Stomach (tissue), 8 donors: ENCODE measurements at regions not wholly inside any gene's neighbourhood (a gene's known extent, or its start where the extent isn't known, plus 50 kb on each side); places are given as distances from the start of the nearest gene placed in this dataset.

Experiments
- DNase-seq, 2 donors: peaks; one replicate each; pipeline versions ENCODE4 v3.0.0 to v3.0.0-alpha.2; 2013 to 2019
- H3K27ac ChIP-seq, 5 donors: fragments of 200-600 bp in 4 of 5; sonication (generic) in 4 of 5; one replicate each; pipeline ENCODE4 v1.5.1; 2013 to 2019; ENCODE audit warnings: mild to moderate bottlenecking in 1 of 5, moderate library complexity in 1 of 5
- H3K27me3 ChIP-seq, 3 donors: fragments of 200-600 bp; sonication (generic); one replicate each; pipeline ENCODE4 v1.5.1; 2017 to 2019; ENCODE audit warnings: mixed run types in 1 of 3
- H3K36me3 ChIP-seq, 4 donors: fragments of 200-600 bp; sonication (generic); 1 replicate in 3 of 4; 2 replicates in 1 of 4; pipeline ENCODE4 v1.5.1; 2016 to 2019
- H3K4me1 ChIP-seq, 4 donors: fragments of 200-600 bp; sonication (generic); one replicate each; pipeline ENCODE4 v1.5.1; 2016 to 2019
- H3K4me3 ChIP-seq, 4 donors: fragments of 200-600 bp; sonication (generic) in 3 of 4; one replicate each; pipeline ENCODE4 v1.5.1; 2016 to 2019; ENCODE audit warnings: mild to moderate bottlenecking in 1 of 4
- H3K9me3 ChIP-seq, 4 donors: fragments of 200-600 bp; sonication (generic); one replicate each; pipeline ENCODE4 v1.5.1; 2016 to 2019
- EP300 ChIP-seq: sonication (generic); formaldehyde crosslinking; IDR thresholded peaks from one replicate; pipeline ENCODE4 v1.6.1; 2017; ENCODE audit warnings: antibody characterized with exemption
- POLR2A ChIP-seq, 4 donors: fragments of 450-650 bp; IDR thresholded peaks; one replicate each; pipeline ENCODE4 v1.6.1; 2016; ENCODE audit warnings: antibody characterized with exemption in 4 of 4, control low read depth in 2 of 4, mild to moderate bottlenecking in 1 of 4, moderate library complexity in 1 of 4
- POLR2AphosphoS5 ChIP-seq, 3 donors: sonication (generic); formaldehyde crosslinking; IDR thresholded peaks; one replicate each; pipeline ENCODE4 v1.6.1; 2016; ENCODE audit warnings: antibody characterized with exemption in 3 of 3
- WGBS, 5 donors: extraction: QIAGEN DNeasy Blood & Tissue Kit in 3 of 5; methylation state at CpG; one replicate each; pipeline versions ENCODE4 v1.1.5 to v1.1.7; 2013 to 2018; 5-methylcytosine and 5-hydroxymethylcytosine counted together
- intact Hi-C: fragments of 100-400 bp; cut with DNase I; formaldehyde crosslinking; loops from one replicate; pipeline ENCODE4 v1.15.1; 2023; ENCODE audit warnings: low total_unique reads
- TF ChIP-seq, protein P1 (sequence below), 7 experiments: fragments of 450-650 bp in 4 of 7; fragments of 200-600 bp in 3 of 7; sonication (generic) in 3 of 7; IDR thresholded peaks; one replicate each; pipeline ENCODE4 v1.5.1; 2016 to 2019; ENCODE audit warnings: antibody characterized with exemption in 7 of 7, control low read depth in 2 of 7, mild to moderate bottlenecking in 1 of 7
- donor health status: healthy with polysubstance abuse.
- donor health status: Bipolar disorder and iron deficiency.
- donor health status: healthy.

DNA sequence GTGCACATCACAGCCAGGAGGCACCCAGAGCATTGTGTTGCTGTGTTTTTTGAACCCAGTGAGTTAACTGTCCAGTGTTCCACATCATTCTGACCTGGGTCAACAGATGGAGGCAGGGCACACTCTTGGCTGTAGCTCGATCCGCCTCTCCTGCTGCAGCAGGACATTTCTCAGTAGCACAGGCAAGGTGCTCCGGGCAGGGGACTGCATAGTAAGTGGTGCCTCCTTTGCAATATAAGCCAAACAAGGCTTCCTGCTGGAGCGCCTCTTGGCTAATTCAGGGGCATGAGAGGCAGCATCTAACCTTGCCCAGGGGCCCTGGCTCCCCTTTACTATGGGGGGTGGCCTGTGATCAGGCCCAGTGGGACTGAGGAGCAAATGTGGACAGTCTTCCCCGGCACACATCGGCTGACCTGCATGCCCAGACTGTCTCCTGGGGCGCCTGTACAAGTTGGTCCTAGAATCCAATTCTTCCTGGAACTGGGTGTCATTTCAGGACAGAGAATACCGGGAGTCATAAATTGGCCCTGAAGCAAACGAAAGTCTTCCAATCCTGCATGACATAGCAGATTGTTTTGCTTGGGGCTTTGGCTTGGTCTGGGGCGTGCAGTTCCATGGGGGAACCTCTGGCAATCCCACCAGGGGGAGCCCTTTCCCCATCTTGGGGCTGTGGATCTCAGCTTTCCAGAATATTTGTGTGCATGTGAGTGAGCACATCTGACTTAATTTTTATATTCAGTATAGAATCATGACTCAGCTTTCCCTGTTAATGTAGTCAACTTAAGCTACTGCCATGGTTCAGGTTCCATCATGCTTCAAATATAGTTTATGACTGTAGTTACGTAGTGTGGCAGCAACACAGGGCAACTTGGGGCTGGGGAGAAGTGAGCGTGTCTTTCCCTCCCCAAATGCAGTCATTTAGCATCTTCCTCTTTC is 56.0 kb upstream of the DDR1 start:
- intact Hi-C loops: loop anchor here (10.0 kb wide), 1 partner anchor 83 kb away; the partner anchor contains the start of genes FLOT1 and IER3

DNA sequence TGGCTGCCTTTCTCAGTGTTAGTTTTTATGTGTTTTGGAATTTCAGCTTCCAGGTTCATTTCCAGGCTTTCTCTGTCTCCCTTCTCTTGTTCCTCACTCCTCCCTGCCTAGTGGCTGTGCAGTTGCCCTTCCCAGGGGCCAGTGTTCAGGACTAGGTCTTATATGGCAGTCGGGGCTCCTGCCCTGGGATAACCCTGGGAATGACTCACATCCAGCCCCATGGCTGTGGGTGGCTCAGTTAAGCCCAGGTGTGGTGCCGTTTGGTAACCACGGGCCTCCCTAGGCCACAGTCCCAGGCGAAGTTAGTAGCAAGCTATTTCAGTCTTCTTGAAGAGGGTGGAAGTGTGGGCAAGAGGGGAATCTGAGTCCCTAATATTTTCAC is 57.4 kb upstream of the DDR1 start:
- H3K27ac ChIP-seq: peak overlapping the region in 3 of 5 donors; percentile 1 to 82 (median 77)
- no peaks in the 10 kb centered on the region for H3K27me3 ChIP-seq
- intact Hi-C loops: loop anchor here (10.0 kb wide), 1 partner anchor 82 kb away; the partner anchor contains the start of genes FLOT1 and IER3
- peak in 1 of 2 donors; percentile 39 for DNase-seq
- 27 to 49% (median 43%) methylated on average over 4 of the region's 4 CpGs for WGBS, 5 donors
- H3K9me3 ChIP-seq: no peaks in the 10 kb centered on the region
- H3K36me3 ChIP-seq: no peaks in the 10 kb centered on the region
- peaks cover 27 to 56% (median 33%) of the 10 kb centered on the region in 4 donors for H3K4me1 ChIP-seq
- TF ChIP-seq EP300: no peak
- TF ChIP-seq, protein P1, sequence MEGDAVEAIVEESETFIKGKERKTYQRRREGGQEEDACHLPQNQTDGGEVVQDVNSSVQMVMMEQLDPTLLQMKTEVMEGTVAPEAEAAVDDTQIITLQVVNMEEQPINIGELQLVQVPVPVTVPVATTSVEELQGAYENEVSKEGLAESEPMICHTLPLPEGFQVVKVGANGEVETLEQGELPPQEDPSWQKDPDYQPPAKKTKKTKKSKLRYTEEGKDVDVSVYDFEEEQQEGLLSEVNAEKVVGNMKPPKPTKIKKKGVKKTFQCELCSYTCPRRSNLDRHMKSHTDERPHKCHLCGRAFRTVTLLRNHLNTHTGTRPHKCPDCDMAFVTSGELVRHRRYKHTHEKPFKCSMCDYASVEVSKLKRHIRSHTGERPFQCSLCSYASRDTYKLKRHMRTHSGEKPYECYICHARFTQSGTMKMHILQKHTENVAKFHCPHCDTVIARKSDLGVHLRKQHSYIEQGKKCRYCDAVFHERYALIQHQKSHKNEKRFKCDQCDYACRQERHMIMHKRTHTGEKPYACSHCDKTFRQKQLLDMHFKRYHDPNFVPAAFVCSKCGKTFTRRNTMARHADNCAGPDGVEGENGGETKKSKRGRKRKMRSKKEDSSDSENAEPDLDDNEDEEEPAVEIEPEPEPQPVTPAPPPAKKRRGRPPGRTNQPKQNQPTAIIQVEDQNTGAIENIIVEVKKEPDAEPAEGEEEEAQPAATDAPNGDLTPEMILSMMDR (IDR thresholded peaks at IDR 0.05): no peak
- TF ChIP-seq POLR2AphosphoS5 (IDR thresholded peaks at IDR 0.05): peak in 1 of 3 donors; percentile 31
- TF ChIP-seq POLR2A (IDR thresholded peaks at IDR 0.05): no peak
- no peak overlapping the region for H3K4me3 ChIP-seq

More for the DNA sequence above, 56.0 kb upstream of the DDR1 start:
- Histone ChIP-seq H3K4me1 (peaks cover 17 to 42% (median 24%) of the 10 kb centered on the region in 4 donors), H3K9me3 (no peaks in the 10 kb centered on the region), H3K27ac (peak overlapping the region; percentile 3 to 82 (median 75)), H3K36me3 (no peaks in the 10 kb centered on the region), H3K27me3 (no peaks in the 10 kb centered on the region), H3K4me3 (peak overlapping the region in 2 of 4 donors; percentile 12 to 35)
- WGBS, 5 donors: 36 to 57% (median 44%) methylated on average over 11 to 12 of the region's 12 CpGs
- DNase-seq: peak; percentile 90 to 94
- TF ChIP-seq POLR2A (IDR thresholded peaks at IDR 0.05) (no peak), POLR2AphosphoS5 (IDR thresholded peaks at IDR 0.05) (peak; percentile 23 to 73 (median 59)), EP300 (peak; percentile 57)
- TF ChIP-seq, protein P1 (IDR thresholded peaks at IDR 0.05): peak in 5 of 7 experiments; percentile 82 to 98 (median 92)

DNA sequence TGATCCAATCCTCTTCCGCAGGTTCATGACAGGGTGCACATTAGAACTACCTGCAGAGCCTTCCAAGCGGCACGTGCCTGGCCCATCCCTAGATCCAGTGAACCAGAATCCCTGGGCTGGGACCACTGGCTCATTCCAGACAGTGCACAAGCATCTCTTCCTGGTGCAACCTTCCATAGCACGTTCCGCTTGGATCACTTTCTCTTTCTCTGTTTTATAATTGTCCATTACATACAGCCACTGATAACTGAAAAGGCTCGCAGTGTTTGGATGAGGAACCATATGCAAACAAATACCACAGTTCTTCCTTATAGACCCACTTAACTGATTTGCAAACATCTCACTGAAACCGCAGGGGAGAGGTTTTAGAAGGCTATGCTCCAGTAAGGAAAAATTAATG is 59.6 kb upstream of the DDR1 start:
- Histone ChIP-seq H3K4me1 (peaks cover 27 to 78% (median 50%) of the 10 kb centered on the region in 4 donors), H3K27me3 (no peaks in the 10 kb centered on the region), H3K4me3 (no peak overlapping the region), H3K27ac (no peak overlapping the region), H3K9me3 (no peaks in the 10 kb centered on the region), H3K36me3 (no peaks in the 10 kb centered on the region)
- DNase-seq: no peak
- WGBS, 5 donors: 62 to 73% (median 66%) methylated on average over 7 of the region's 7 CpGs
- TF ChIP-seq, protein P1 (IDR thresholded peaks at IDR 0.05): no peak
- TF ChIP-seq POLR2AphosphoS5 (IDR thresholded peaks at IDR 0.05) (no peak), POLR2A (IDR thresholded peaks at IDR 0.05) (no peak), EP300 (no peak)
- intact Hi-C loops: loop anchor here (10.0 kb wide), 1 partner anchor 80 kb away; the partner anchor contains the start of genes FLOT1 and IER3

DNA sequence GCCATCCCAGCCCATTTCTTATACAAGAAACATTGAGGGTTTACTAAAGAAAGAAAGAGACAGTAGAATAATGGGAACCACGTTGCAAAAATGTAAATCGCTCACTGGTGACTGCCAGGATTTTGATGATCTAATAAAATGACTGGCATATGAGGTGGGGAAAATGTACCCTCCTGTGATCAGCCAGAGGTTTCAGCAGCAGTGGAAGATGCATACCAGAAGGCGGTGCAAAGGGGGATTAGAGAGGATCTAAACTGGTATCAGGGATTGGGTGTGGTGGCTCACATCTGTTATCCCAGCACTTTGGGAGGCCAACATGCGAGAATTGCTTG is 60.8 kb upstream of the DDR1 start:
- TF ChIP-seq, protein P1 (IDR thresholded peaks at IDR 0.05): no peak
- TF ChIP-seq POLR2AphosphoS5 (IDR thresholded peaks at IDR 0.05) (no peak), EP300 (no peak), POLR2A (IDR thresholded peaks at IDR 0.05) (no peak)
- no peak for DNase-seq
- no peaks in the 10 kb centered on the region for H3K27me3 ChIP-seq
- peak overlapping the region in 3 of 5 donors; percentile 50 to 77 (median 74) for H3K27ac ChIP-seq
- H3K9me3 ChIP-seq: no peaks in the 10 kb centered on the region
- WGBS, 5 donors: 68 to 93% (median 83%) methylated on average over 4 of the region's 4 CpGs
- peaks cover 20 to 83% (median 44%) of the 10 kb centered on the region in 4 donors for H3K4me1 ChIP-seq
- intact Hi-C loops: loop anchor here (10.0 kb wide), 1 partner anchor 79 kb away; the partner anchor contains the start of genes FLOT1 and IER3
- no peaks in the 10 kb centered on the region for H3K36me3 ChIP-seq
- H3K4me3 ChIP-seq: no peak overlapping the region
